ENCODE measurements at regions not wholly inside any gene's neighbourhood (a gene's known extent, or its start where the extent isn't known, plus 50 kb on each side); places are given as distances from the start of the nearest gene placed in this dataset.

- no peak for DNase-seq (ENCODE audit: low read depth)
Measured at GRCh38 chr12:59240048-59240447, 319.7 kb upstream of the LRIG3 start.

DNA sequence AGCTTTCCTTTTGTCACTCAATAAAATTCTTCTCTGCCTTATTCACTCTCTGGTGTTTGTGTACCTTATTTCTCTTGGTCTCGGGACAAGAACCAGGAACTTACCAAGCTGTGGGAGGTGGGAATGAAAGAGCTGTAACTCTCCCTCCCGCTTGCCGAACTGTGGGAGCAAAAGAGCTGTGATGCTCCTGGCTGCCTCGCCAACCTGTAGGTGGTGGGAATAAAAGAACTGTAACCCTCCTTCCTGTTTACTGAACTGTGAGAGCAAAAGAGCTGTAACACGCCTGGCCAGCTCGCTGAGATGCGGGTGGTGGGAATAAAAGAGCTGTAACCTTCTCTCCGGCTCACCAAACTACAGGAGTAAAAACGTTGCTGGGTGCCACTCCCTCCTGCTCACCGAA, 314.1 kb upstream of the LRIG3 start:
- DNase-seq (ENCODE audit: low read depth) = no peak

- DNase-seq (ENCODE audit: low read depth) = no peak
Measured at GRCh38 chr12:59230334-59230733, 310.0 kb upstream of the LRIG3 start.

GRCh38 chr12:59219148-59219547, 298.8 kb upstream of the LRIG3 start:
- no peak for DNase-seq (ENCODE audit: low read depth)

DNA sequence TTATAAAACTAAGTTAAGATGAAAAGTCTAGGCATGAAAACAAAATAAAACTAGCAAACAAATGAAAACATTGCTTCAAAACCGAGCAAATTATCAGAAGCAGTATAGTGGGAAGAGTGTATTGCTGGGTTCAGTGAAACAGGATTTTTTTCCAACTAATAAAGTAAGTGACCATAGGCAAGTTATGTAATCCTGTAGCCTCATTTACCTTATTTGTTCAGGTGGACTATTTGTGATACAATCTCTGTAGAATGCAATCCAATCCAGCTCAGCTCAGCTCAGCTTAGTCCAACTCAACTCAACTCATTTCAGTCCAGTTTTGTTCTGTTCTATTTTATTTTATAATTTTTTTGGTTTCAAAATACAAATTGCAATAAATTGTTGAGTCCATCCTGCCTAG, 276.7 kb upstream of the LRIG3 start:
- DNase-seq (ENCODE audit: low read depth) = no peak

- no peak for DNase-seq (ENCODE audit: low read depth)
Measured at GRCh38 chr12:59194794-59195193, 274.5 kb upstream of the LRIG3 start.

DNA sequence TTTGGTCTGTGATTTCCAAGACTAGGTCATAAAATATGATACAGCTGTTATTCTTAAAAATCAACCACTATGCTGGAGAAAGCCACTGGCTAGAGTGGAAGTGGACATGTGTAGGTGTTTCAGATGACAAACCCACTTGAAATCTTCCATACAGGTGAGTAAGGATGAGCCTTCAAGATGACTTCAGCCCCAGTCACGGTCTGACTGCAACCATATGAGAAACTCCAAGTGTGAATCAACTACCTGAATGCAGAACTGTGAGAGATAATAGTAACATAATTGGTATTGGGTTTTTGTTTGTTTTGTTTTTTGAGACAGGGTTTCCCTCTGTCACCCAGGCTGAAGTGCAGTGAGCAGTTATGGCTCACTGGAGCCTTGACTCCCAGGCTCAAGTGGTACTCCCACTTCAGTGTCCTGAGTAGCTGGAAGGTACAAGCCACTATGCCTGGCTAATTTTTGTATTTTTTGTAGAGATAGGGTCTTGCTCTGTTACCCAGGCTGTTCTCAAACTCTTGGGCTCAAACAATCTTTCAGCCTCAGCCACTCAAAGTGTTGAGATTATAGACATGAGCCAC, 273.3 kb upstream of the LRIG3 start:
- no peak for DNase-seq (ENCODE audit: low read depth)

DNA sequence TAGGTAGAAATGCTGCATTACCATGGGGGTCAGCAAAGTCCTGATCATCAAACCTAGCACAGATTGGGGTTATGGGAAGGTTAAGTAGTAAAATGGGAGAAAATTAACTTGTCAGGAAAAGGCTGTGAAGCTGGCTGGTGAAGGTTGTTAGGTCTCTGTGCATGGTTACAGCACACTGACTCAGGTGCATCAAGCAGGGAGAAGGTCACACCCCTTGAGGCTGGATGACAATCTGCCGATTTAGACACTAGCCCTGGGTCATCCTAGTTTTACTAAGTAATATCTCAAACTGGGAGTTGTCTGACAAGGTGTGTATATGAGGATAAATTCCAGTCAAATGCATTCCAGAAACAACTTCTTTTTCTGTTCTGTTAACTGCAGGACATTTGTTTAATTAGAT, 271.1 kb upstream of the LRIG3 start:
- DNase-seq (ENCODE audit: low read depth) = no peak

DNA sequence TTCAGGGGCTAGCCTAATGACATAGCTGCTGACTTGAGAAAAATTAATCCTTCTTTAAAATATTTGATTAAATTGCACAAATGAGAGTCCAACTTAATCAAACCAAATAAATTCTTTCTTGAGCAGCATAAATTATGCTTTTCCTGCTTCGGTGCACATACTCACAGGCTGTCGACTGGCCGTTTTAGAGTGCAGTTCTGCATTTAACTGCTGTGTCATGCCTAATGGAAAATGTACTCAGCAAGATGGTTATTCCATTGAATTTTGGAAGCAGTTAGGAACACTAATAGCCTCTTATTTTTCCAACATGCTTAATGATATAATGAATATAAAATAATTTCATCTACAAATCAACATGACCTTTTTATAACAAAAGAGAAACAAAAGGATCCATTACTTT, 266.1 kb upstream of the LRIG3 start:
- DNase-seq (ENCODE audit: low read depth) = no peak

DNA sequence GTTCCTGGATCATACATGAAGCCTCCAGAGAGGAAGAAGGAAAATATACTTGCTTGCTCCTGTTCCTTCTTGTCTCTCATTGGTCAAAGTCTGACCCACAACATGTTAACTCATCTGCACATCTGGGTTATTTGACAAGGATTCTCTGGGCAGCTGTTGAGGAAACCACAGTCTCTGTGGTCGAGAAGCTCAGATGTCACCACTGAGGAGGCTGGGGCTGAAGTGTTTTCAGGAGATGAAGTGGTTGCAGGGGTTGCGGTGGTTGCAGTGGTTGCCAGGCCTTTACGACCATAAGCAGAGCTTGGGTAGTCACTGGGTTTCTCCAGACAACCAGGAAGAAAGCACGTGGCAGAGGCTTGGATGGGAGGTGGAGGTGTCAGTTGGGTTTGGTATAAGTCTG, 265.0 kb upstream of the LRIG3 start:
- no peak for DNase-seq (ENCODE audit: low read depth)

- no peak for DNase-seq (ENCODE audit: low read depth)
Measured at GRCh38 chr12:59182658-59183455, 262.6 kb upstream of the LRIG3 start.

GRCh38 chr12:59182191-59182590, 261.9 kb upstream of the LRIG3 start:
- peak; percentile 5 for DNase-seq (ENCODE audit: low read depth)

GRCh38 chr12:59181196-59181777, 261.0 kb upstream of the LRIG3 start:
- DNase-seq (ENCODE audit: low read depth) = no peak

GRCh38 chr12:59179231-59179630, 258.9 kb upstream of the LRIG3 start:
- DNase-seq (ENCODE audit: low read depth) = no peak

- no peak for DNase-seq (ENCODE audit: low read depth)
Measured at GRCh38 chr12:59173695-59174094, 253.4 kb upstream of the LRIG3 start.

DNA sequence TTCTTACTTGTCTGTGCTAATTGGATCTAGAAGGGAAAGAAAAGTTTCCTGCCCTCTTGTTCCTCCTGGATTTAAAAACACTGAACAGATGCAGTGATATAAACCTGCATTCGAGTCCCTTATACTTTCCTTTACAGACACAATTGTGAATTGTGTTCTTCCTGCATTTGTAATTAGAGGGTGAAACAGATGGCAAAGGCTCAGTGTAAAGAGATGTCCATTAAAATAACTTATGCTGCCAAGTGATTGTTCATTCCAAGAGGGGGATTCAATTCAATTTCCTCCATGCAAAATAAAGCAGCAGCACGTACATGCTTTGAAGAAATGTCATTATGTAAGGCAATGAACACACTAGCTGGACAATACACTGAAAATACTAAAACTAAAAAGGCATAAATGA, 248.3 kb upstream of the LRIG3 start:
- DNase-seq (ENCODE audit: low read depth) = no peak

DNA sequence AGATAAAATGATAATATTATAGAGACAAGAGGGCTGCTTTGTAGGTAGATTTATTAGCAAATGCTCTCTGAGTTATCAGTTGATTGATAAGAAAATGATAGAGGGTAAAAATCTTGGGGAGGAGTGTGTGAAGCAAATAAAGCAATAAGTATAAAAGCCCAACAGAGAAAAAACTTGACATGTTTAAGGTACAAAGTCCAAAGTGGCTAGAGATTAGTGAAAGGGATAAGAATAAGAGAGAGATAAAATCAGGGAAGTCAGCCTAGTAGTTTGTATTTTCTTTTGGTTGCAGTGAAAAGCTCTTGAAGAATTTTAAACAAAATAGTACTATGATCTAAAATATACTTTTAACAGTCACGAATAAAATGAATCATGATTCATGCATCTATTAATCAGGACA, 246.2 kb upstream of the LRIG3 start:
- no peak for DNase-seq (ENCODE audit: low read depth)

DNA sequence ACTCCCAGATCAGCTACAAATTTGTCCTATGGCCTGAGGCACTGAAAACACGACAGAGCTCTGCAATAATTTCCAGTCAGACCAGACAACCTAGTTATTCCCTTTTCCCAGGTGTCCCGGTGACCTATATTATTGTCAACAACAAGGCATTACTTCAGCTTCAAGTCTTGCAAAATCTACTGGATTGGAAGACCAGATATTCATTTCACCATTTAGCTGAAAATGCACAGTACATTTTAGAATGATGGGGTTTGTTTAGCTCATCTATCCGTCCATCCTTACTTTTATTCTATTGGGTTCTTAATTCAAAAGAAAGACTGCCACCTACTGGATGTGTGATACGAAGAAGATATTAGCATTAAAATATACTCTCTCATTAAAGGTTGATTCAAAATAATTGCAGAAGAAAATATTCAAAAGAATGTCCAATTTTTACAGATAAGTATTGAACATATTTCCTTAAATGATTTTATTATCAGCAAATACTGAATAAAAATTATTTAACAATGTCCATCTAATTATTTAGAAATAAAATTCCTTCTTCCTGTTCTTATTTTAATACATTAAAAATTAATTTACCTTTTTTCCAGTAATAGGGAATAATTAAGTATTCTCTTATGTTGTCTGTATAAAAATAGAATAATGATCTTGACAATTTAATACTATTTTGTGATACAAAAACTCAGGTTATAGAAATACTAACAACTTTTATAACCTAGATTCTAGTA, 244.9 kb upstream of the LRIG3 start:
- DNase-seq (ENCODE audit: low read depth) = peak; percentile 42

DNA sequence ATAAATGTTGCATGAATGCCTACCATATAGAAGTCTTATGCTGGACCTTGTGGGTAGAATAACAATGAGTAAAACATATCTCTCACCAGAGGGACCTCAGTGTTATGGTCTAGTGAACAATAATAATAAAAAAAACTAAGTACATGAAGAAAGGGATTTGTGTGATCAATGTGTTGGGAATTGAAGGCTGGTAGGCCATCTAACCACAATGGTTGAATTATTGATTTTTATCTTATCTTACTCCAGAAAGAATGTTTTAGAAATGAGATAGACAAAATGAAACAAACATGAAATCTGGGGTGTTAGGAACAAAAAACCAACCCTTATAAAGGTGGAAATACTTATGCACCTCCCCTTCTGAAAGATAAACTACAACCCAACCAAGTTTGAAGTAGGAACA, 243.9 kb upstream of the LRIG3 start:
- no peak for DNase-seq (ENCODE audit: low read depth)

DNA sequence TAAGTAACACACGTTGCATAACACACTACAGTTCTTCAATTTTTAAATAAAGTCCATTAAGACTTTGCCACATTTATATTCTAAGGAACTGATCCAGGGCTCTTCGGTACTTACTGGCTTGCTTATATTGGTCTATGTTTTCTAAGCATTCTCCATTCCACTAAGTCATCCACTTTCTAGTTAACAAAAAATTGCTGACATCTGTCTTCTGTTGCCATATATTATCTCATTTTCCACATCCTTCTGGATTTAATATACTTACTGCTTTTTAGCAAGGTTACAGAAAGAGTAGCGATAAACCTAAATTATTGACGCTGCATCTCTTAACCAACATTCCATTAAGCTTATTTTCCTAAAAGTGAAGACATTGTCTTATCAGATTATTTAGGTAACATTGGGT, 238.4 kb upstream of the LRIG3 start:
- DNase-seq (ENCODE audit: low read depth) = no peak

DNA sequence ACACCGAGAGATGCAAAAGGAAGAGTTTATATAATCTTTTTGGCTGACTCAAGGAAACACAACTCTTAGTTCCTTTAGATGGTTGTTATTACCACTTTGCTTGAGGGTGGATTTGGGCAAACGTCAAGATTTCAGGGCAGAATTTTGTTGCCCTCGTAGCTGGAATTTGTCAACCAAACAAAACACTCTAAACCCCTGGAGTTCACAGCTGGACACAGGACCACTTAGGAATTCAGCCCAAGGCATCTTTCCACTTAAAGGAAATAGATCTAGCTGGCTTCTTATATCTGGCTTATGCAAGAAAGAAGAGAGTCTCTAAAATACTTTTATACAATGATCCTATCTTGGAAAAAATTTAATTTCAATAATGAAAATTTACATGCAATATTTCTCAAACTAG, 237.8 kb upstream of the LRIG3 start:
- no peak for DNase-seq (ENCODE audit: low read depth)

GRCh38 chr12:59155448-59155847, 235.1 kb upstream of the LRIG3 start:
- DNase-seq (ENCODE audit: low read depth) = no peak

DNA sequence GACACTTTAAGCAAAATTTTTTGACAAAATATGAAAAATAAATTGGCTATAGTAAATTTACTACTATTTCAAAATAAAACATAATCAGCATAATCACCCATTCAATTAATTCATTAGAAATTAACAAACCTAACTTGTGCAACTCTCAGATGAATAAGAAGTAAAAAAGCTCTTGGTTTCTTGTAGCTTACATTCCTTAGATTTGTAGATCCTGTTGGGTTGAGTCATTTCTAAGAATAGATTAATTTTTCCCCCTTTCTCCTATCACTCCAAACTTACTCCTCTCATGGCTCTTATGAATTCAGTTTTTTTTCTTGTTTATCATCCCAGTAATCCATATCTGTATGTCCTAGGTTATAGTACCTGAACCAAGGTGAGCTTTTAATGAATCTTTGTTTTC, 230.9 kb upstream of the LRIG3 start:
- peak; percentile 13 for DNase-seq (ENCODE audit: low read depth)

All from RPMI7951 (cell line).